HT-29 (cell line): ENCODE measurements at regions not wholly inside any gene's neighbourhood (a gene's known extent, or its start where the extent isn't known, plus 50 kb on each side); places are given as distances from the start of the nearest gene placed in this dataset.

ENCODE experiments used
- DNase-seq: peaks from one replicate; pipeline ENCODE4 v3.0.0-alpha.2; 2015; ENCODE audit warnings: low spot score

GRCh38 chr7:88500131-88500530, 193.4 kb upstream of the STEAP4 start:
- no peak for DNase-seq

- DNase-seq: no peak
These were observed 189.4 kb upstream of the STEAP4 start for GRCh38 chr7:88495881-88496725.

DNA sequence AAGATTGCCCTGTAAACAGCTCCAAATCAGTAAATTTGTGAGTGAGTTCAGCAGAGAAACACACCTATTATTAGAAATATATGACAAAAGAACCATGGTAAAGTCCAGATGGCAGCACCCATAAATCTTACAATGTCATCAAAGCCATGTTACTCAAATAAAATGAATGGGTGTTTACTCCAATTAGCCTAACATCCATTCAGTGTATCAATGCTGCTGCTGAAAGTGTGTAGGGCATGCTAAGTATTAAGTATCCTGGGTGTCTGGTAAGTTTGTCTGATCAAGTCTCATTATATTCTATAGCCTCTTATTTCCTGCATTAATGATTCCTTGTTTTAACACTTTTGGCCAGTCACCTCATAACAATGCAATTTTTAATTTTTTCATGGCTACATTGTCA, 185.5 kb upstream of the STEAP4 start:
- DNase-seq: no peak

DNA sequence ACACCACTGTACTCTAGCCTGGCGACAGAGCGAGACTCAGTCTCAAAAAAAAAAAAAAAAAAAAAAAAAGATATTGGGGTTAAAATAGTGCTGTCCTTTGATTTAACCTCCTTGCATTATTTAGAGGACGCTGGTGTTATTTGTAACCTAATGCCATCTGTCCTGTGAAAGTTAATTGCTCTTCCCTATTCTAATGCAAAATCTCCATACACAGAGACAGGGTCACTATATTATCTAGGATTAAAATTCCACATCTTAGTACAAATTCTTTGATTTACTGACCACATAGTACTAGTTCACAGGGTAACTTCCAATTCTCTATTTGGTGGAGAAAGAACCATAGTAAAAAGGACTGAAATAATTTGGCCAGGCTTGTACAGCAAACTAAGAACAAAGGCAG, 184.2 kb upstream of the STEAP4 start:
- no peak for DNase-seq

DNA sequence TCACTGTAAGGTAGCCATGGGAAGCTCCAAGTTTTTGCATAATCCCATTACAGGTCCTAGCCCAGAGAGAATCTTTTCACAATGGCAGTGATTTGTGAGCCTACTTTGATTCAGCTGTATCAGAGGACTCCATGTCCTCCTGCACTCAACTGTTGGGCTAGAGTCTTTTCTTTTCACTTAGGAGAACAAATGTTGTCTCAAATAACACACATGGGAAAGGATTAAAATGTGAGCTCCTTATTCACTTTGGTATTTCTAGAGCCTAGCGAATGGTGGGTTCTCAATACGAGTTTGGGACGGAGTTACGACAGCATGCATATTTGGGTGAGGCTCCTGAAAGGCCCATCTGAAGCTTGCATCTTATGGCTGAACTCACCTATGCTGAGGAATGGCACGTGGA, 183.5 kb upstream of the STEAP4 start:
- no peak for DNase-seq

DNA sequence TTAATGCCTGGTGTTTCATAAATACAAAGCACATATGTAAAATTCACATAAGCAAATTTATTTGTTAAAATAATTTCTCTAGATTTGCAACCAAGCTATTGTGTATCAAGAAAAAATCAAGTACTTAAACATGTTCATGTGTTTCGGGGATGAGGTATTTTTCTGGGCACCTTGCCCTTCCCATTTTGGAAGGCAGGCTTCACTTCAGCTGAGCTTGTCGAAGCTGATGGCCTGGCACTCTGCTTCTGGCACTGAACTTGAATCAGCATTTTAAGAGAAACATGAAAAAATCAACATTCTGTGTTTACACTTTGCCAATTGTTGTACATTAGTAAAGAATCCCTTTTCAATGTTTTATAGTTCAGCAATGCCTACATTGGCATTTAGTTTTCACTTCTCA, 179.1 kb upstream of the STEAP4 start:
- no peak for DNase-seq

GRCh38 chr7:88484551-88484950, 177.9 kb upstream of the STEAP4 start:
- no peak for DNase-seq

GRCh38 chr7:88480896-88481295, 174.2 kb upstream of the STEAP4 start:
- DNase-seq: peak; percentile 22

DNA sequence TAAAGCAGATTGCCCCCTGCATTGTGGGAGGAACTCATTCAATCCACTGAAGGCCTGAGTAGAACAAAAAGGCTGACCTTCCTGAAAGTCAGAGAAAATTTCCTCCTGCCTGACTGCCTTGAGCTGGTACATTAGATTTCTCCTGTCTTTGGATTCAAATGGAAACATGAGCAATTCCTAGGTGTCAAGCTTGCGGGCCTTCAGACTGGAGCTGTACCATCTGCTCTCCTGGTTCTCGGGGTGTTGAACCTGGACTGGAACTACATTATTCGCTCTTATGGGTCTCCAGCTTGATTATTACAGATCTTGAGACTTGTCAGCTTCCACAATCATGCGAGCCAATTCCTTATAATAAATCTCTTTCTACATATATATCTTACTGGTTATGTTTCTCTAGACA, 173.6 kb upstream of the STEAP4 start:
- DNase-seq: no peak

- DNase-seq: no peak
These were observed 171.3 kb upstream of the STEAP4 start for GRCh38 chr7:88477976-88478375.

GRCh38 chr7:88465600-88465999, 158.9 kb upstream of the STEAP4 start:
- DNase-seq: no peak

- DNase-seq: no peak
These were observed 156.1 kb upstream of the STEAP4 start for GRCh38 chr7:88462799-88463198.

DNA sequence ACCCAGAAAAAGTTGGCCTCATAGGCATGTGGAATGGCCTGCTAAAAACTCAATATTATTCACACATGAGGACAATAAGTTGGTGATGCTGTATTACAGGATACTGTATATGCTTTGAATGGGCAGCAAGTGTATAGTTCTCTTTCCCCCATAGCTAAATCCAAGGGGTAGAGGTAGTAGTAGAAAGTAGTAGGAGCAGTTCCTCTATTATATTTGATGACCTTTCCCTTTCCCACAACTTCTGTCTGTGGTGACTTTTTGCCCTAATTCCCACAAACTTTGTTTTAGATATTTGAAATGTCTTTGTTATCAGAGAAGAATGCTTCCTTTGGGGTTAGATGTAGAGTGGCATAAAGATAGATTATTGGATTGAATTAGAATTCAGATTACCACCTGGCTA, 154.0 kb upstream of the STEAP4 start:
- DNase-seq: no peak

DNA sequence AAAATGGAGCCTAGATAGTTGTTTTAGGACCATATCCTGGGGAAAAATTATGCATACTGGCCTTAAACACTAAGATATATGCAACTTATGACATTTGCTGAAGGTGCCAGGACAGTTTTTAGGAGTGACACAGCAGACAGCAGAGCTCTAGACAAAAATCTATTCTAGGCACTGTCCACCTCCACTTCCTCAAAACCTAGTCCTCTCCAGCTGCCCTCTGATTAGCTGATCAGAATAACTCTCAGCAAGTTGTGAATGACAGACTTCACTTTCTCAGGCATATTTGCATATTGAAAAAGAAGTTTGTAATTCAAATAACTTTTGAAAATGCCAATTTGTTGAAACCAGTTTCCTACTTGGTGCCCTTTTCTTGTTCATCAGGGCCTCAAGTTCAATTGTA, 152.3 kb upstream of the STEAP4 start:
- DNase-seq: no peak

DNA sequence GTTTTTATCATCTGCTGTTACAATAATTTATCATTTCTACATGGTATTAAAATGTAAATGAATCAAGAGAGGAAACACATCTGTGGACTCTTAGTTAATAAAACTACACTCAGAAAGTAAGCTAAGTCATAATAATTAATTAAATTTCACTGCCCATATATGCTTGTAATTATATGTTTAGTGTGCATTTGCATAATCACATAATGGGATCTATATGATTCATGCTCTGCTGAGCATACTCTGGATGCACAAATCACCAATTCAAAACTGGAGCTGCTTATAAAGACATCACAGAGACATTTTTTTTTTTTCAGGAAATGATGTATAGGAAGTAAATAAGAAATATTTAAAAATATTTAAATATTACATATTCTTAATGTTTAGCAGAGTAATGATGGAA, 151.6 kb upstream of the STEAP4 start:
- DNase-seq: no peak

GRCh38 chr7:88457320-88457719, 150.6 kb upstream of the STEAP4 start:
- DNase-seq: no peak

DNA sequence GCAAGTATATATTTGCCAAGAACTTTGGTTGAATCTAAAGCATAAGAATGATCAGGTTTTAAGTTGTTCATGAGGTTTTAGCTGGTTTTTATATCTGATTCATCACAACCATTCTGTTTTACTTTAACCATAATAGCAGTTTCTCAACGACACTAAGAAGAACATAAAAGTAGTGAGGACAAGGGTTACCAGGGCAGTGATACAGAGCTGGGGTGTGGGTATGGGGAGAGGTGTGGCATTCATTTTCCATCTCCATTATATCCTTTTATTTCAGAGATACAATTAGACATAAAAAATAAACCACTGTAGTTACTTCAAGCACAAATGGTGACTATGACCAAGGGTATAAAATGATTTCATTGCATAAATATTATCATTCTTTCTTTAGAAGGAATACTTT, 149.8 kb upstream of the STEAP4 start:
- DNase-seq: no peak

GRCh38 chr7:88455696-88456095, 149.0 kb upstream of the STEAP4 start:
- peak; percentile 8 for DNase-seq

GRCh38 chr7:88452646-88453045, 146.0 kb upstream of the STEAP4 start:
- DNase-seq: no peak

DNA sequence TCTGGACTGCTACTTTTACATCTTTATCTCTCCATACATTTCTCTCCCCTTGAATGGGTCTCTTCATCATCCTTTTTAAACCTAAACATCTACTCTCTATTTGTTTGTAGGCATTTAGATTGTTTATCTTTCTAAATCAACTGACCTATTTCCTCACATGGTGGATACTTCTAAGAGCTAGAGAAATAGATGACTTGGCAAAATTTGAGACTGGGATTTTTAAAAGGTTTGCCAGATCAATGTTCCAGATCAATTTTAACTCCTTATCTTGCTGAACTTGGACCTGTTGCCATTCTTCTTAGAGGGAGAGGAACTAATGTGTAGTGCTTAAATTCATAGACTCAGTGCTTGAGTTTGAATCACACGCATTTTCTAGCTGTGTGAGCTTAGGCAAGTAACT, 144.2 kb upstream of the STEAP4 start:
- DNase-seq: no peak

- no peak for DNase-seq
These were observed 142.7 kb upstream of the STEAP4 start for GRCh38 chr7:88449410-88449809.

DNA sequence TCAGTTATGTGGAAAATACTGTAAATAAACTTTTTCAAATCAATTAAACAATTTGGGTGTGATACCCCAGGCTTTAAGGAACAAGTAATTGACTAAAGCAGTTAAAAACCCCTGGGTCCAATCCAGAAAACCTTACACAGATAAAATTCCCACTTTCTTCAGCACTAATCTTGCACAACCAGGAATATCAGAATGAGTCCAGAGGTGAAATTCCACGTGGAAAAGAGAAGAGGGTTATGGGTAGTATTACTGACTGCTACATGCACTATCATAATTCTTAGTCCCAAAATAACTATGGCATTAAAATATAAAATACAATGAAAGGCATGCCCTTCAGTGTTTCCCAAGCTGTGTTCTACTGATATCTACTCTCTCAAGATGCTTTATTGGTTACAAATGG, 135.7 kb upstream of the STEAP4 start:
- no peak for DNase-seq

DNA sequence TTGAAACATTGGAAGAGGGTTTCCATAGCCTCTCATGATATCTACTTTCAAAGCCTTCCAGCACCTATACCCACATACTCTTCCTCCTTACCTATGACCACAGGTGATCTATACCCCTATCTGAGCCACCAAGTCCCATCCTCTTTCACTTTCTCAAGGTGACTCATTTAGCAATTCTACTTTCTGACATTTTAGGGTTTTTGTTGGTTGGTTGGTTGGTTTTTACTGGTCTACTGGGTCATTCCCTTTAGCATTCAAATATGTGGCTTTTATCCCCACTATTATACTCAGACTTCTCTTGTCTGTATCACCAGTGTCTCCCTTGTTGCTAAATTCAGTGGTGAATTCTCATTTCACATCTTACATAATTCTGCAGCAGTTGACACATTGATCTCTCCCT, 130.4 kb upstream of the STEAP4 start:
- no peak for DNase-seq

- no peak for DNase-seq
These were observed 125.6 kb upstream of the STEAP4 start for GRCh38 chr7:88432301-88432700.
